ENCODE measurements at regions not wholly inside any gene's neighbourhood (a gene's known extent, or its start where the extent isn't known, plus 50 kb on each side); places are given as distances from the start of the nearest gene placed in this dataset.

DNA sequence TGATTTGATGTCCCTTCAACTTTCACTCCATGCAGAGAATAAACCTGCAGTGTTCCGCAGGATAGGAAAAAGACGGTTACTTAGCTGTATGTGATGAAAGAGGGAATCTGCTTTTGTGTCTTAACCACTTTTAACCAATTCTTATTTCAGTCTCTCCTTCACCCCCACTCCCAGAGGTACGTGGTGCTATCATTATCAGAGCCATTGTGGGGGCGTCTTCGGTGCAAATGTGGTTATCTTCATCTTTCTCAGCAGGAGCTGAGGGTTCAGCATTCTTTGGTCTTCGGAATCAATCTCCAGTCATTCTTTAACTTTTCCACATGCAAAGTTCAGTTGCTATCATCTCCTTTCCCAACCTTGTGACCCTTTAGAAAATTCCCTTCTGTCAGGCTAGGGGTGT lies 219.9 kb upstream of the LYZL1 start:
- Histone ChIP-seq H3K27ac (ENCODE audit: low read depth in 1 of 2, low read length in 2 of 2) (no peak overlapping the region), H3K4me1 (ENCODE audit: control insufficient read depth in 4 of 4, insufficient read depth in 4 of 4, low read length in 3 of 4) (no peaks in the 10 kb centered on the region), H3K9ac (ENCODE audit: low read depth in 1 of 2, low read length in 2 of 2) (no peak overlapping the region), H3K4me3 (ENCODE audit: low read depth in 1 of 3, low read length in 3 of 3) (no peak overlapping the region), H3K27me3 (ENCODE audit: control insufficient read depth in 4 of 4, insufficient read depth in 4 of 4, low read length in 3 of 4) (no peaks in the 10 kb centered on the region), H3K9me3 (ENCODE audit: control insufficient read depth in 4 of 4, low read length in 3 of 4) (no peaks in the 10 kb centered on the region), H3K36me3 (ENCODE audit: control insufficient read depth in 4 of 4, insufficient read depth in 3 of 4, low read depth in 1 of 4, low read length in 3 of 4) (no peaks in the 10 kb centered on the region)
- 52% methylated on average over 6 of the region's 6 CpGs for WGBS
- no peak for DNase-seq (ENCODE audit: low spot score)
- TF ChIP-seq RXRA (IDR thresholded peaks at IDR 0.05) (no peak), HNF4G (IDR thresholded peaks at IDR 0.05) (no peak), JUND (IDR thresholded peaks at IDR 0.05) (no peak), NR2F2 (IDR thresholded peaks at IDR 0.05) (no peak), EGR1 (IDR thresholded peaks at IDR 0.05; ENCODE audit: low read depth in 2 of 2) (no peak), SP1 (IDR thresholded peaks at IDR 0.05) (no peak), YY1 (IDR thresholded peaks at IDR 0.05) (no peak)

DNA sequence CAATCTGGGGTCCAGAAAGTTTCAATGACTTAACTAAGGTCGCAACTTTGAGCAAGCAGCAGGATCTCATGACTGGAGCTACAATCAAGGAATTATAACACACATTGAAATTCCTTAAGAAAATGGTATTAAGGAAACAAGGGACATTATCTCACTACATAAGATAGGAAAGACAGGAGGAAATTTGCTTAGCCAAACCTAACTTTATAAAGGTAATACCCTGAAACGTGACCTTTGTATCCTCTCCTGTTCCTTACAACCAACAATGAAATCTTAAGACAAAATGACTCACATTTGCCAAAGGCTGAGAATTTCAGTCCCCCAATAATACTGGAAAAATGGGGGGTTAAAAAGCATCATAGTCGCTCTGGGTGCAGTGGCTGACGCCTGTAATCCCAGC lies 218.9 kb upstream of the LYZL1 start:
- H3K36me3 ChIP-seq (ENCODE audit: control insufficient read depth in 4 of 4, insufficient read depth in 3 of 4, low read depth in 1 of 4, low read length in 3 of 4), result no peaks in the 10 kb centered on the region
- 71% methylated on average over 4 of the region's 4 CpGs for WGBS
- DNase-seq (ENCODE audit: low spot score), result no peak
- H3K9me3 ChIP-seq (ENCODE audit: control insufficient read depth in 4 of 4, low read length in 3 of 4), result no peaks in the 10 kb centered on the region
- H3K27ac ChIP-seq (ENCODE audit: low read depth in 1 of 2, low read length in 2 of 2), result no peak overlapping the region
- no peaks in the 10 kb centered on the region for H3K4me1 ChIP-seq (ENCODE audit: control insufficient read depth in 4 of 4, insufficient read depth in 4 of 4, low read length in 3 of 4)
- H3K9ac ChIP-seq (ENCODE audit: low read depth in 1 of 2, low read length in 2 of 2), result no peak overlapping the region
- no peaks in the 10 kb centered on the region for H3K27me3 ChIP-seq (ENCODE audit: control insufficient read depth in 4 of 4, insufficient read depth in 4 of 4, low read length in 3 of 4)
- TF ChIP-seq HNF4A (conservative IDR thresholded peaks at IDR 0.05) (no peak), SP1 (IDR thresholded peaks at IDR 0.05) (no peak), FOXA1 (IDR thresholded peaks at IDR 0.05) (no peak), TAF1 (conservative IDR thresholded peaks at IDR 0.05) (no peak), RXRA (IDR thresholded peaks at IDR 0.05) (no peak), YY1 (IDR thresholded peaks at IDR 0.05) (no peak)
- TF ChIP-seq, protein P1, sequence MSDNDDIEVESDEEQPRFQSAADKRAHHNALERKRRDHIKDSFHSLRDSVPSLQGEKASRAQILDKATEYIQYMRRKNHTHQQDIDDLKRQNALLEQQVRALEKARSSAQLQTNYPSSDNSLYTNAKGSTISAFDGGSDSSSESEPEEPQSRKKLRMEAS (IDR thresholded peaks at IDR 0.05), result no peak
- H3K4me3 ChIP-seq (ENCODE audit: low read depth in 1 of 3, low read length in 3 of 3), result no peak overlapping the region

DNA sequence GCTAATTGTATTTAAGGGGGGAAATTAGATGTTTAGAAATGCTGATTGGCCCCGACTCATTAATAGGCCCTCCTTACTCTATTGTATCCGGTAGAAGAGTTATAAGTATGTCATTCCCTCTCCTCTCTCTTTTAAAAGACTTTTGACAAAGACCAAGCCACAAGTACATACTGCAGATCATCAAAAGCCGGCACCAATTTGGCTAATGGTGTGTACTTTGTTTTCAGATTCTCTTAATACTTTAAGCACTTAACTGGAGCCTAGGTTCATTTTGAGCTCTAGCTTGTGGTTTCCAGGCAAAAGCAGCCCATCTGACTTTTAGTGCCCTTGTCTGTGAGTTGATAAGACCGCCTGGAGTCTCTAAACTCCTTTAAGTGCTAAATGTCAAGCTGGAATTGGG lies 210.0 kb upstream of the LYZL1 start:
- no peak for DNase-seq (ENCODE audit: low spot score)
- Histone ChIP-seq H3K36me3 (ENCODE audit: control insufficient read depth in 4 of 4, insufficient read depth in 3 of 4, low read depth in 1 of 4, low read length in 3 of 4) (no peaks in the 10 kb centered on the region), H3K27me3 (ENCODE audit: control insufficient read depth in 4 of 4, insufficient read depth in 4 of 4, low read length in 3 of 4) (no peaks in the 10 kb centered on the region), H3K27ac (ENCODE audit: low read depth in 1 of 2, low read length in 2 of 2) (no peak overlapping the region), H3K4me1 (ENCODE audit: control insufficient read depth in 4 of 4, insufficient read depth in 4 of 4, low read length in 3 of 4) (no peaks in the 10 kb centered on the region), H3K9ac (ENCODE audit: low read depth in 1 of 2, low read length in 2 of 2) (no peak overlapping the region), H3K4me3 (ENCODE audit: low read depth in 1 of 3, low read length in 3 of 3) (no peak overlapping the region), H3K9me3 (ENCODE audit: control insufficient read depth in 4 of 4, low read length in 3 of 4) (no peaks in the 10 kb centered on the region)
- TF ChIP-seq SP1 (IDR thresholded peaks at IDR 0.05) (no peak), EGR1 (IDR thresholded peaks at IDR 0.05; ENCODE audit: low read depth in 2 of 2) (no peak), RAD21 (IDR thresholded peaks at IDR 0.05) (no peak), FOXA2 (IDR thresholded peaks at IDR 0.05) (no peak)
- TF ChIP-seq, protein P2, sequence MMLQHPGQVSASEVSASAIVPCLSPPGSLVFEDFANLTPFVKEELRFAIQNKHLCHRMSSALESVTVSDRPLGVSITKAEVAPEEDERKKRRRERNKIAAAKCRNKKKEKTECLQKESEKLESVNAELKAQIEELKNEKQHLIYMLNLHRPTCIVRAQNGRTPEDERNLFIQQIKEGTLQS (IDR thresholded peaks at IDR 0.05), result no peak
- TF ChIP-seq, protein P3, sequence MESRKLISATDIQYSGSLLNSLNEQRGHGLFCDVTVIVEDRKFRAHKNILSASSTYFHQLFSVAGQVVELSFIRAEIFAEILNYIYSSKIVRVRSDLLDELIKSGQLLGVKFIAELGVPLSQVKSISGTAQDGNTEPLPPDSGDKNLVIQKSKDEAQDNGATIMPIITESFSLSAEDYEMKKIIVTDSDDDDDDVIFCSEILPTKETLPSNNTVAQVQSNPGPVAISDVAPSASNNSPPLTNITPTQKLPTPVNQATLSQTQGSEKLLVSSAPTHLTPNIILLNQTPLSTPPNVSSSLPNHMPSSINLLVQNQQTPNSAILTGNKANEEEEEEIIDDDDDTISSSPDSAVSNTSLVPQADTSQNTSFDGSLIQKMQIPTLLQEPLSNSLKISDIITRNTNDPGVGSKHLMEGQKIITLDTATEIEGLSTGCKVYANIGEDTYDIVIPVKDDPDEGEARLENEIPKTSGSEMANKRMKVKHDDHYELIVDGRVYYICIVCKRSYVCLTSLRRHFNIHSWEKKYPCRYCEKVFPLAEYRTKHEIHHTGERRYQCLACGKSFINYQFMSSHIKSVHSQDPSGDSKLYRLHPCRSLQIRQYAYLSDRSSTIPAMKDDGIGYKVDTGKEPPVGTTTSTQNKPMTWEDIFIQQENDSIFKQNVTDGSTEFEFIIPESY (IDR thresholded peaks at IDR 0.05), result no peak
- WGBS, result 88% methylated on average over 4 of the region's 4 CpGs
